Endothelial cell of umbilical vein (primary cell): ENCODE measurements at regions not wholly inside any gene's neighbourhood (a gene's known extent, or its start where the extent isn't known, plus 50 kb on each side); places are given as distances from the start of the nearest gene placed in this dataset.

ENCODE experiments used
- CTCF ChIP-seq, 2 donors: IDR thresholded peaks; 1 replicate in 1 of 2; 2 replicates in 1 of 2; pipeline ENCODE4 v1.5.1; 2011; ENCODE audit warnings: low read length in 2 of 2, mild to moderate bottlenecking in 2 of 2, moderate library complexity in 2 of 2, control low read depth in 1 of 2, inconsistent platforms in 1 of 2, low read depth in 1 of 2; ENCODE audit not compliant: insufficient read depth in 1 of 2; ENCODE audit errors: extremely low read depth in 1 of 2
- EZH2 ChIP-seq: IDR thresholded peaks from 2 replicates; pipeline ENCODE4 v1.6.1; 2012; ENCODE audit warnings: borderline replicate concordance, low read depth, mild to moderate bottlenecking, moderate library complexity, low read length, inconsistent platforms; ENCODE audit not compliant: severe bottlenecking
- FOS ChIP-seq: IDR thresholded peaks from 2 replicates; pipeline ENCODE4 v1.6.1; 2011; ENCODE audit warnings: mild to moderate bottlenecking, low read length, moderate library complexity, borderline replicate concordance; ENCODE audit not compliant: insufficient read depth
- POLR2A ChIP-seq: IDR thresholded peaks from 2 replicates; pipeline ENCODE4 v1.6.1; 2012; ENCODE audit warnings: low read depth, mild to moderate bottlenecking, control low read depth, low read length
- POLR2AphosphoS5 ChIP-seq: IDR thresholded peaks from 2 replicates; pipeline ENCODE4 v1.6.1; 2012; ENCODE audit warnings: low read depth, mild to moderate bottlenecking, control low read depth, low read length, moderate library complexity; ENCODE audit not compliant: insufficient read depth

- TF ChIP-seq CTCF (IDR thresholded peaks at IDR 0.05; ENCODE audit: extremely low read depth in 1 of 2, insufficient read depth in 1 of 2, low read depth in 1 of 2, low read length in 2 of 2), result no peak
- no peak for TF ChIP-seq EZH2
- TF ChIP-seq POLR2A, result no peak
- no peak for TF ChIP-seq FOS
- no peak for TF ChIP-seq POLR2AphosphoS5
Measured at GRCh38 chr2:108133457-108133856, 106.3 kb upstream of the SULT1C3 start.
